NCI-H1930 (cell line): ENCODE measurements at regions not wholly inside any gene's neighbourhood (a gene's known extent, or its start where the extent isn't known, plus 50 kb on each side); places are given as distances from the start of the nearest gene placed in this dataset.
A peak's percentile ranks its signal among the peaks of the same experiment; 100 is the strongest.
"Not testable (repeated sequence)": the region's sequence is repeated elsewhere in the genome, so short reads cannot be mapped to it uniquely, and the experiment has no call there.

Source experiments
- DNase-seq, 2 experiments: peaks; one replicate each; lab custom pipeline; 2025; lab: John Stamatoyannopoulos, UW

- DNase-seq: no peak
Observed at GRCh38 chr5:116892993-116893392, 318.4 kb upstream of the SEMA6A start.

DNA sequence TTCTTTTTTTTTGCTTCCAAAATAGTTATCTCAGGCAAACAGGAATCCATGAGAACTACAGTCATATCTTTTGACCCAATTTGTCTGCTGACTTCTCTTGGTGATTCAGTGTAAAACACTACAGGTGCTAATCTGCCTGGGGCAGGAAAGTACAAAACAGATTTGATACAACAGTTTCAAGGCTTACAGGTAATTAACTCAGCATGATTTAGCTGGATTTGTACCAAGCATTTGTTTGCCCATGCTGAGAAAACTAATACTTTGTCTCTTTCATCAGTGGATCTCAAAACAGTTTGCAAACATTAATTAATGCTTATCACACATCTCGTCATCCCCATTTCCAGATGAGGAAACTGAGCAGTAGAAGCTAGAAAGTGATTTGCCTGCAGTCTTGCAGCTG lies 312.5 kb upstream of the SEMA6A start:
- DNase-seq: no peak

GRCh38 chr5:116885825-116886224 lies 311.2 kb upstream of the SEMA6A start:
- no peak for DNase-seq

DNA sequence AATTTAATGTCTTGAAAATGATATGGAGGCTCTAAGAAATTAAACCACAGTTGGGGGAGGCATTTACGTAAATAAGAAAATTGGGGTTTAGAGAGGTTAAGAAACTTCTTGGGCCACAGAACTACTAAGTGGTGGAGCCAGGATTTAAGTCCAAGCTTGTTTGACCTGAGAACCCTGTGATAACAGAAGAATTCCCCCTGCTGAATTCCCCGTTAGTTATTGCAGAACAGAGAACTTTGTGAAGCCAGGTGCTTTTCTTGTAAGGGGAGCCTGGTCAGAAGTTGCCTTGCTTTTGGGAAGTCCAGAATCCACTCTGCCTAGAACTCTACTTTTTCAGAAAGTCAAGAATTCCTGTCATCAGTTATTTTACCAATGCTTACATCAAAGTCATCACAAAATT lies 309.3 kb upstream of the SEMA6A start:
- DNase-seq: no peak

DNA sequence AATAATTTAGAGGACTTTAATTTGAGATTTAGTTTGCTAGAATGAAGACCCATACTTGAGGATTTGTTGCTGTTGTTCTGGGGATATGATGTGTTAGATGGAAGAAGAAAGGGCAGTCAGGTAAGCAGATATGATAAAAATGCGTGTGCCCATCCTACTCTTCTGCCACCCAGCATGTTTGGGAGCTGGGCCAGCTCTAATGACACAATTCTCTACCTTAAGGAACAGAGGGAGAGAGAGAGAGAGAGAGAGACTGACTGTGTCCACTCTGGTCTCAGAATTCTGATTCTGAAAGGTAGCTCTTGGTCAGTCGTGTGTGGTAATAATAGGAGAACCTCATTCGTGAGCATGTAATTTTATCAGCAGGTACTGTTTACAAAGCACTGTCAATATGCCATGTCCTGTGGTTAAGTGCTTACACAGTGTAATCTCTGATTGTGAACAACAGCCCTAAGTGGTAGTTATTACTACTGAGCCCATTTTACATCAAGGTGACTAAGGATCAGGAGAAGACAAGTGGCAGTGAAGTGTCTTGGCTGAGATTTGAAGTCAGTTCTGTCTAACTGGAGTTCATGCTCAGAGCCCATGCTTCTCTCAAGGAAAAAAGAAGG lies 307.4 kb upstream of the SEMA6A start:
- DNase-seq: peak; percentile 5 to 14

GRCh38 chr5:116880601-116881000 lies 306.0 kb upstream of the SEMA6A start:
- DNase-seq: no peak

- no peak for DNase-seq
Observed at GRCh38 chr5:116880150-116880549, 305.5 kb upstream of the SEMA6A start.

DNA sequence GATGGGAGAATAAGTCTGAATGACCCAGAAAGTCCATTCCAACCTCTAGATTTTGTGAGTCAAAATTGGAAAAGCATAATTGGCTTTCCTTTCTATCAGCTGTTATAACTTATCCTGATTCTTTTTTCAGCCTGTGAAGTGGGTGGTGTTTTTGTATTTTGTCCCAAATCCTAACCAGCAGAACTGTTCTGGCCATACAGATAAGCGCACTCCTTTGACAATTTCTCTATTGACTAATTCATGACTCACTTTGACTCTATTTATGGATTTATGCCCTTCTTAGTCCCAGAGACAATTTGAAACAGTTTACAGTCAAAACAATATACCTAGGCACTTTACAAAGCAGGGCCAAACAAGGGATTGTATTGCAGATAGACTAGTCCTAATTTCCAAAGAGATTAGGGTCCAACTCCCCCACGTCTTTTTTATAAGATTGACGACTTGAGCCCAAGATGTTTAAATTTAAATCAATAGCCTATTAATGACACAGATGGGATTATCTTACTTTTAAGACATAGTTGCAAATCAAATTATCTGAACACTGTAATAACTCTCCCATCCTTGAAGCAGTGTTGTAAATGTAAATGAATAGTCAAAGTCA lies 301.7 kb upstream of the SEMA6A start:
- DNase-seq: no peak

GRCh38 chr5:116872986-116873385 lies 298.4 kb upstream of the SEMA6A start:
- DNase-seq: no peak

DNA sequence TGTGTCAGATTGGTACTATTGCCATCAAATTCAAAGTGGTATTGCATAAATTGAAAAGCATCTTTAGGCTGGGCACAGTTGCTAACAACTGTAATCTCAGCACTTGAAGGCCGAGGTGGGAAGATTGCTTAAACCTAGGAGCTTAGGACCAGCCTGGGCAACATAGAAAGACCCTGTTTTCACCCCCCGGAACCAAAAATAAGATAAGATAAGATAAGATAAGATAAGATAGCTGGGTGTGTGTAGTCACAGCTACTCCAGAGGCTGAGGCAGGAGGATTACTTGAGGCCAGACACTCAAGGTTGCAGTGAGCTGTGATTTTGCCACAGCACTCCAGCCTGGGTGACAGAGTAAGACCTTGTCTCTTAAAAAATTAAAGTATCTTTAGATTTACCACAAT lies 297.9 kb upstream of the SEMA6A start:
- no peak for DNase-seq

DNA sequence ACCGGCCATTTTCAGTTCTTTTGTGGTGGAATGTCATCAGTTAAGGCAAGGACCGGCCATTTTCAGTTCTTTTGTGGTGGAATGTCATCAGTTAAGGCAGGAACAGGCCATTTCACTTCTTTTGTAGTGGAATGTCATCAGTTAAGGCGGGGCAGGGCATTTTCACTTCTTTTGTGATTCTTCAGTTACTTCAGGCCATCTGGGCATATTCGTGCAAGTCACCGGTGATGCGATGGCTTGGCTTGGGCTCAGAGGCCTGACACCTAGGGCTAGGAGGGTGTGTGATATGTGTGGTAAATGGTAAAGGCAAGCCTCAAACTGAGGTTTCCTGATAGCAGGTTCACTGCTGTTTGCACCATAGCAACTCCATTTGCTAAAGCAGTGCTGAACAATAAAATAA lies 293.2 kb upstream of the SEMA6A start:
- not testable (repeated sequence) for DNase-seq

DNA sequence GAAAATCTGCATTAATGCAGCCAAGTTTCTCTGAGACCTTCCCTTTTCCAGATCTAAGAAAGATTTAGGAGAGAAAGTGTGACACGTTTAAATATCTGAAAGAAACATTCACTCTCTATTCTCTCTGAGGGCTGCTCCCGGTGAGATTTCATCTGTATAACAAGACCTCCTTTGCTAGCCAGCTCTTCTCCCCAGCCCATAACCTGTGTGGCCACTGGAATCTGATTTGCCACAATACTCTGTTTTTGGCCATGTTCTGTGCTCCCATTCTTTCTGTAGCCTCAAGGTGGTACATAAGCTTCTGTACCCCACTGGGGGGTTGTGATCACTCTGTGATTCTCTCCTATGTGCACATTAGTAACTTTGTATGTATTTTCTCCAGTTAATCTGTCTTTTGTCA lies 291.0 kb upstream of the SEMA6A start:
- no peak for DNase-seq

DNA sequence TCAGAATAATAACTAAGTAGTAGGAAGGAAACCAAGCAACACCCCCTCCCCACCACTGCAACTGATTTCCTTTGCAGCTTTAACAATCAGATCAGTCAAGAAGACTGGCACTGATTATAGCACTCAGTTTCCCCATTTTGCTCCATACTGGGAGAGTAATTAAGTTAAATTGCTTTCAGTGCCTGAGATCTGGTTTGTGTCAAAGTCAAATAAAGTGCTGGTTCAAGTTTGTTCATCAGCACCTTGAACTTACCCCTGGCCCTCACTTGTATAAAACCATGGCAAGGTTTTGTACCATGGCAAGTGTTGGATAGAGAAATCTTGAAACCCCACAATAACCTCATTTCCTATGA lies 290.2 kb upstream of the SEMA6A start:
- DNase-seq: no peak

DNA sequence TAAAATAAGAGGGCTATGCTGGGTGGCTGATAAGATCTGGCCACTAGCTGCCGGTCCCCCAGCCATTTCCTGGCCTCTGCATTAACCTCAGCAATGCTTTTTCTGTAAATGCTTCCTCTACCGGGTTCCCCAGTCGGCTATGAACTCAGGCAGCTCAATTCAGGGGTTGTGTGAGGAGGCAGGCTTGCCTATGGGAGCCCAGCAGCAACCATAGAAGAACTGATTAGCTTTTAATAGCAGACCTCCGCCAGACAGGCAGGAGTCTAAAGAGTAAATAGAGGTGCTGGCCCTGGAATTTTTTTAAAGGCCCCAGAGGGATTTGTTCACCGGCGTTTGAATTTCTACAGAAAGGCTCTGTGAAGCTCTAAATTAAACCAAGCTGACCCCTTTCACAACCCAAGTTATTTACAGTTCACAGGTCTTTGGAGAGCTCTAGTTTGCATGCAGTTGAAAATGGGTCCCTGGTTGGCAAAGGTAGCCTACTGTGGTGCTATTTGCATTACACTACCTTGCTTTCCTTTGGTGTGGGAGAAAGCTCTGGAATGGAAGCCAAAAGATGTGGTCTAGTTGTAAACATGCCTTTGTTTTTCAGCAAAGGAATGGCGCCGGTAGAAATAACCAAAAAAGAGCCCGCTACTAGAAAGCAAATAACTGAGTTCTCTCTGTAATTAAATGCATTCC lies 289.7 kb upstream of the SEMA6A start:
- no peak for DNase-seq

DNA sequence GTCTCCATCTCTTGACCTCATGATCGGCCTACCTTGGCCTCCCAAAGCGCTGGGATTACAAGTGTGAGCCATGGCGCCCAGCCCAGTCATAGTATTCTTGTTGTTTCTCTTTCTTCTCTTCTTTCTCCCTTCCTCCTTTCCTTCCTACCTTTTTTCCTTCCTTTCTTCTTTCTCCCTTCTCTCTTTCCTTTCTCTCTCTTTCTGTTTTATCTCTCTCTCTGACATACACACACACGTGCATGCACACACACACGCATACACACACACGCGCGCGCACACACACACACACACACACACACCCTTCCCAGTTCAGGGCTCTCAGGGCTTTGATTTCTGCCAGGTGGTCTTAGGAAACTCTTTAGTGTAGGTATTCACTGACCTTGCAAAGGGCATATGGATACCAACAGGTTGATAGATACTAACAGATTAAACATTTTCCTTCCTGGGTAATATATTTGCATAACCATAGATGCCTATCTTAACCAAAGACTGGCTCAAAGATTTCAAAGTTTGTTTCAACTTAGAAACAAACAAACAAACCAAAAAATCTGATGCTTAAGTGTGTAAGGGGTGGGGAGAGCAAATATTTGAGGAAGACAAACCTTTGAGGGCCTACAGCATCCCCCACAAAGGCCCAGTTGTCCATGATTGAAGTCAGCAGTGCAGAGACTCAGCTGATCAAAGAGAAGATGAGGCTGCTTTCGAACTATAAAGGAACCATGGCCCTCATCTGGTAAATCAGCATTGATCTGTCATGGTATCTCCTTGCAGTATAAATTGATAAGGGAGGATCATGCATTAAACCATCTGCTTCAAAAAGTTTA lies 288.2 kb upstream of the SEMA6A start:
- no peak for DNase-seq

DNA sequence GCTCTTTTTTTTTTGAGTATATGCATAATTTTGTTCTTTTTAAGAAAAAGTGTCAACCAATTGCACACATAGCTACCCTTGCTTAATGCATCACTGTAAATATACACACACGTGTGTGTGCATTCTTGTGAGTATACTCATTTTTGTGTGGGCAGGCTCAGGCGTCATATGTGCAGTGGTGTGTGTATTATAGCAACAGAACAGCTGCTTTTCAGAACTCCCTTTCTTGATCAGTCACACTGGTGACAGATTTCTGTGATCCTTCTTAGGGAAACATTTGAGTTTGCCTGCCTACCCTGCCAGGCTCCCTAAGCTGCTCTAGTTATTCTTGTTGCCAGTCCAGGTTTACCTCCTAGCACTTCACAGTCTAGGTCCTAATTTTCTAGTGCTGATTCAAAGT lies 287.0 kb upstream of the SEMA6A start:
- DNase-seq: no peak

- no peak for DNase-seq
Observed at GRCh38 chr5:116861097-116861496, 286.5 kb upstream of the SEMA6A start.

GRCh38 chr5:116859666-116860320 lies 285.2 kb upstream of the SEMA6A start:
- no peak for DNase-seq

DNA sequence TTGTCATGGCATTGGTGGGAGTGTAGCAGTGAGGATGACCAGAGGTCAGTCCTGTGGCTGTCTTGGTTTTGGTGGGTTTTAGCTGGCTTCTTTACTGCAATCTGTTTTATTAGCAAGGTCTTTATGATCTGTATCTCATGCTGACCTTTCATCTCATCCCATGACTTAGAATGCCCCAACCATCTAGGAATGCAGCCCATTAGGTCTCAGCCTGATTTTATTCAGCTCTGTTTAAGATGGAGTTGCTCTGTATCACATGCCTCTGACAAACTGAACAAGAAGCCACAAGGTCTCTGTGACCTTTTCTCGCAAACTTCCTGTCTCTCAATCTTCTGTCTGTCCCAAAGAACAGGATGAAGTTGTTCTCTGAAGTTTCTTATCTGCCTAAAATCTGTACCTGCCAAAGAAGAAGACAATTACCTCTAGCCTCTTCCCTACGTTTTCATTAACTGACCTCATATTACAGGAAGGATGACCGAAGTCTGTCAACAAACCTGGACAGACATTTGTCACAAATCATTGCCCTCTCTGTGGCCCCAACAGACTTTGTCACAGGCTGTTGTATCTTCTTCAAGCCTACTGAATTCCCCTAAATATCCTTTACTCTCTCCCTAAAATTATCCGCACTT lies 284.2 kb upstream of the SEMA6A start:
- DNase-seq: no peak

DNA sequence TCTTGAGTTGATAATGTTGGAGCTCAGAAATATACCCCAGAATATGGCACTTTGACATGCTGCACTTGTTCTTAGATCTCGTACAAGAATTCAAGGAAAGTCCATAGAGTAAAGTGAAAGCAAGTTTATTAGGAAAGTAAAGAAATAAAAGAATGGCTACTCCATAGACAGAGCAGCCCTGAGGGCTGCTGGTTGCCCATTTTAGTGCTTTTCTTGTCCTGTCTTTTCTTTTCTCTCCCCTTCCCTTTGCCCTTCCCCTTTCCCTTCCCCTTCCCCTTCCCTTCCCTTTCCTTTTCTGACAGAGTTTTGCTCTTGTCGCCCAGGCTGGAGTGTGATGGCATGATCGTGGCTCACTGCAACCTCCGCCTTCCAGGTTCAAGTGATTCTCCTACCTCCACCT lies 283.4 kb upstream of the SEMA6A start:
- not testable (repeated sequence) for DNase-seq

DNA sequence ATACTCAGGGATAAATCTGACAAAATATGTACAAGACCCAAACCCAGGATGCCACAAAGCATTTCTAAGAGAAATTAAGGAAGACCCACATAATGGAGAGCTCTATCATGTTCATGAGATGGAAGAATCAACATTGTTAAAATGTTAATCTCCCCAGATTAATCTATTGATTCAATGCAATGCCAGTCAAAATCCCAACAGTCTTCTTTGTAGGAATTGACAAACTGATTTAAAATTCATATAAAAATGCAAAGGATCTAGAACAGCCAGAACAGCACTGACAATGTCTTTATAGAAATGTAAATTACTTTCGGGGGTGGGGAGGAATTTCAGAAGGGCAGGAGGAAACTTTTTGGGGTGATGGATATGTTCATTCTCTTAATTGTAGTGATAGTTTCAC lies 281.6 kb upstream of the SEMA6A start:
- no peak for DNase-seq

DNA sequence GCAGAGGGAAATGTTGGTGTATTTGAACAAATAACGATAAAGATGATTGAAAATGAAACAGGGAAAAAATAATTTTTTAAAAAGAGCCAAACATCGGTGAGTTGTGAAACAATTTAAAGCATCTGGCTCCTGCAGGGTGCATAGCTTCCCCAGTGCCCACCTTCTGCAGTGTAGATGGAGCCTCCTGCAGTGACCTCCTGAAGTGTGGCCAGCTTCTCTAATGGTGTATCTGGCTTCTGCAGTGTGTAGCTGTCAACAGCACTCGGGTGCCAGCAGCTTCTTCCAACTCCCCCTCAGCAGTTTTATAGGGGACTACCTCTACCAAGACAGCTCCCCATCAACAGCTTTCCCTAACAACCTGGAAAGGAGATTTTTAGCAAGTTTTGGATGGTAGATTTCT lies 279.4 kb upstream of the SEMA6A start:
- no peak for DNase-seq
